Coronary artery (tissue), 2 donors: ENCODE measurements at regions not wholly inside any gene's neighbourhood (a gene's known extent, or its start where the extent isn't known, plus 50 kb on each side); places are given as distances from the start of the nearest gene placed in this dataset.

Experiments used
- DNase-seq: peaks from one replicate; pipeline ENCODE4 v3.0.0-alpha.2; 2017; ENCODE audit warnings: low spot score
- H3K27ac ChIP-seq, 2 donors: fragments of 200-600 bp; sonication (generic); one replicate each; pipeline ENCODE4 v1.5.1; 2016 to 2019
- H3K4me3 ChIP-seq: fragments of 200-600 bp; sonication (generic); 2 replicates; pipeline ENCODE4 v1.5.1; 2016; ENCODE audit warnings: mild to moderate bottlenecking, moderate library complexity
- CTCF ChIP-seq: fragments of 200-600 bp; sonication (generic); IDR thresholded peaks from one replicate; pipeline ENCODE4 v1.5.1; 2019; ENCODE audit warnings: antibody characterized with exemption

GRCh38 chr11:91792779-91793262 lies 431.8 kb upstream of the FAT3 start:
- Histone ChIP-seq H3K27ac (no peak overlapping the region), H3K4me3 (no peak overlapping the region)
- no peak for DNase-seq
- TF ChIP-seq CTCF, result no peak

GRCh38 chr11:91791171-91791468 lies 433.5 kb upstream of the FAT3 start:
- TF ChIP-seq CTCF, result no peak
- Histone ChIP-seq H3K27ac (no peak overlapping the region), H3K4me3 (no peak overlapping the region)
- no peak for DNase-seq

- Histone ChIP-seq H3K27ac (no peak overlapping the region), H3K4me3 (no peak overlapping the region)
- no peak for DNase-seq
- no peak for TF ChIP-seq CTCF
Measured at GRCh38 chr11:91790346-91791170, 434.1 kb upstream of the FAT3 start.

- no peak for DNase-seq
Measured at GRCh38 chr11:91788764-91789163, 435.9 kb upstream of the FAT3 start.

GRCh38 chr11:91786097-91786496 lies 438.5 kb upstream of the FAT3 start:
- no peak for DNase-seq
- no peak for TF ChIP-seq CTCF

More at GRCh38 chr11:91788764-91789163, 435.9 kb upstream of the FAT3 start:
- TF ChIP-seq CTCF, result no peak
- Histone ChIP-seq H3K4me3 (no peak overlapping the region), H3K27ac (no peak overlapping the region)

GRCh38 chr11:91783173-91783572 lies 441.4 kb upstream of the FAT3 start:
- Histone ChIP-seq H3K27ac (no peak overlapping the region), H3K4me3 (no peak overlapping the region)
- TF ChIP-seq CTCF, result no peak
- DNase-seq, result no peak

More at GRCh38 chr11:91786097-91786496, 438.5 kb upstream of the FAT3 start:
- H3K27ac ChIP-seq, result no peak overlapping the region
- H3K4me3 ChIP-seq, result no peak overlapping the region

GRCh38 chr11:91778758-91779157 lies 445.9 kb upstream of the FAT3 start:
- no peak for DNase-seq
- no peak for TF ChIP-seq CTCF
- H3K27ac ChIP-seq, result no peak overlapping the region
- no peak overlapping the region for H3K4me3 ChIP-seq
